Epithelial cell of proximal tubule (primary cell): ENCODE measurements at regions not wholly inside any gene's neighbourhood (a gene's known extent, or its start where the extent isn't known, plus 50 kb on each side); places are given as distances from the start of the nearest gene placed in this dataset.

ENCODE experiments used
- DNase-seq: peaks from one replicate; pipeline ENCODE4 v3.0.0-alpha.2; 2011; ENCODE audit warnings: low read depth
- H3K4me3 ChIP-seq: 2 replicates; pipeline ENCODE4 v1.5.1; 2011; ENCODE audit warnings: low read depth, mild to moderate bottlenecking, low read length
- CTCF ChIP-seq: conservative IDR thresholded peaks from 2 replicates; pipeline ENCODE4 v1.5.1; 2012; ENCODE audit warnings: low read depth, mild to moderate bottlenecking, low read length

- TF ChIP-seq CTCF, result no peak
- DNase-seq, result no peak
- H3K4me3 ChIP-seq, result no peak overlapping the region
These were observed 257.4 kb downstream of the HTR1B start for GRCh38 chr6:77205936-77206335.

GRCh38 chr6:77204555-77204954 lies 258.7 kb downstream of the HTR1B start:
- DNase-seq, result no peak
- no peak overlapping the region for H3K4me3 ChIP-seq
- no peak for TF ChIP-seq CTCF

- no peak for TF ChIP-seq CTCF
- no peak overlapping the region for H3K4me3 ChIP-seq
- DNase-seq, result no peak
These were observed 279.8 kb downstream of the HTR1B start for GRCh38 chr6:77183447-77183846.

- no peak for TF ChIP-seq CTCF
- DNase-seq, result no peak
- H3K4me3 ChIP-seq, result no peak overlapping the region
These were observed 281.5 kb downstream of the HTR1B start for GRCh38 chr6:77181749-77182148.

GRCh38 chr6:77180326-77180725 lies 283.0 kb downstream of the HTR1B start:
- no peak overlapping the region for H3K4me3 ChIP-seq
- no peak for DNase-seq
- no peak for TF ChIP-seq CTCF

- no peak for DNase-seq
These were observed 284.5 kb downstream of the HTR1B start for GRCh38 chr6:77178821-77179220.

More at GRCh38 chr6:77178821-77179220, 284.5 kb downstream of the HTR1B start:
- no peak overlapping the region for H3K4me3 ChIP-seq
- TF ChIP-seq CTCF, result no peak
